HG03460 (cell line): ENCODE measurements at regions not wholly inside any gene's neighbourhood (a gene's known extent, or its start where the extent isn't known, plus 50 kb on each side); places are given as distances from the start of the nearest gene placed in this dataset.

Source experiments
- ATAC-seq: cut with Tn5 transposase; IDR thresholded peaks from one replicate; pipeline ENCODE4 v1.9.1; 2021; ENCODE audit not compliant: unreplicated experiment

DNA sequence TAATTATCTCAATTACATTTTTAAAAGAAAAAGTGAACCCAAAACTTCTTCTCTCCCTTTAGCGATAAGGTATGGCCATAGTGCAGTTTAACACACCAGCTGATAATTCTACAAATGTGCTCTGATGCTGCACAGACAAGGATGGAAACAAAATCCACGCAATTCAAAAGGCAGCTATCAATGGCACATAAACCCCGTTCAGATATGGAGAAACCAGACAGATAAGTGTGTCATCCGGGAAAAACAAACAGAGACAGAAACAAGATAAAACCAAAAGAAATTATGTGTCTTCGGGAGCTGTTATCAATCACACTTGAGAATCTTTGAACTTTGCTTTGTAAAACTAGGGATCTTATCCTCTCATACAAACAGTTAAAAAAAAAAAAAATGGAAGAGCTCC lies 73.6 kb downstream of the SIPA1L2 start:
- no peak for ATAC-seq

- ATAC-seq: no peak
Observed at GRCh38 chr1:232555494-232556210, 74.3 kb downstream of the SIPA1L2 start.

GRCh38 chr1:232554409-232554808 lies 75.5 kb downstream of the SIPA1L2 start:
- no peak for ATAC-seq

DNA sequence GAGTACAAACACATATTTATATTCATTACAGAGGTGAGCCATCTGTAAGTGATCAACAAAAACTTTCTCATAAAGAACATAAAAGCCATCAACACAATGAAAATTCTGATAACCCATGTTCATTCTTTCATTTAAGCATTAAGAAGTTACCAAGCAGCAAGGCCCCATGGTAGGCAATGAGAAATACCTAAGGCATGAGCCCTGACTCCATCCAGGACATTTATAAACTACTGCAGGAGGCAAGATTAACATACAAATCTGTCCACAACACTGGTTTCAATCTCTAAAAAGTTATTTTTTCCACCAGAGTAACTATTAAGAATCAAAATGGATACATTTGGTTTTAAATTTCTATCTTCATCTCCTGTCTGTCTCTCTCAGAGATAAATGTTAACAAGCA lies 76.1 kb downstream of the SIPA1L2 start:
- ATAC-seq: no peak

DNA sequence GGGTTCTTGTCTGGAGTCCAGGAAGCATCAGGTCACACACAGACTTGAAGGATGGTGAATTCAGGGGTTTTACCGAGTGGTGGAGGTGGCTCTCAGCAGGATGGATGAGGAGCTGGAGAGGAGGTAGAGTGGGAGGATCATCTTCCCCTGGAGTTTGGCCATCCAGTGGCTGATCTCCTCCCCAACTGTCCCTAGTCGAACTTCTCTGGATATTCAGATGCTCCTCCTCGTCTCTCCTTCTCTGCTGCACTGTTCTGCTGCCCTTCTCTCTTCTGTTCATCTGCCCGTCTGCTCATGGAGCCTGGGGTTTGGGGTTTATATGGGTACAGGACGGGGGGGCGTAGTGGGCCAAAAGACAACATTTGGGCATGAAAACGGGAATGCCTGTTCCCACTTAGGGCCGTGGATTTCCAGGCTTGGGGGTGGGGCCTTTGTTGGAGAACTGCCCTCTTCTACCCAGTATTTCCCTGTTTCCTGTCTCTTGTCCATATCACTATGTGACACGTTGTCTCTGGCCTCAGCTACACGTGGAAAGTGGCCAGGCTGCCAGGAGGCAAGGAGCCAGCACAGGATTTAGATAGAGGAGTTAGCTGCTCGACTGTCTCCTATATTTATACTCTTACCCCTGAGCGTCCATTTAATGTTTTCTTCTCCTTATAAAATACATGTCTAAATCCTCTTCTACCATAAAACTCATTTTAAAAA lies 76.7 kb downstream of the SIPA1L2 start:
- ATAC-seq: no peak

DNA sequence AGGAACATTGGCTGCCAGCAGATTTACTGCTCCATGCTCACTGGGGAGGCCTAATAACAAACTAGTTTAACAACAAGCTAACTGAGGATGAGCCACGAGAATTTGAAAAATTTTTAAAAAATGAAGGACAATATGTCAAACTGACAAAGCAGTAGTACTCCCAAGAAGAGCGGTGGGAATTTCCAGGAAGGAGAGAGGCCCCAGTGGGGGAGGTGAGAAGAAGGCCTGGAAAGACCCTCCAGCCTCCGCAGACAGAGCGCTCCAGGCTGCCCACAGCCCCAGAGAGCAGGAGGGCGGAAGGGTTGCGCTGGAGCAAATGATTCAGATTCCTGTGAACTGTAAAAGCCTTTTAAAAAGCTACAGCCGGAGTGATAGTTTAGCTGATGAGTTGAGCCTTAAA lies 78.5 kb downstream of the SIPA1L2 start:
- no peak for ATAC-seq

GRCh38 chr1:232550007-232550406 lies 79.9 kb downstream of the SIPA1L2 start:
- no peak for ATAC-seq

- ATAC-seq: no peak
Observed at GRCh38 chr1:232548691-232549090, 81.2 kb downstream of the SIPA1L2 start.

DNA sequence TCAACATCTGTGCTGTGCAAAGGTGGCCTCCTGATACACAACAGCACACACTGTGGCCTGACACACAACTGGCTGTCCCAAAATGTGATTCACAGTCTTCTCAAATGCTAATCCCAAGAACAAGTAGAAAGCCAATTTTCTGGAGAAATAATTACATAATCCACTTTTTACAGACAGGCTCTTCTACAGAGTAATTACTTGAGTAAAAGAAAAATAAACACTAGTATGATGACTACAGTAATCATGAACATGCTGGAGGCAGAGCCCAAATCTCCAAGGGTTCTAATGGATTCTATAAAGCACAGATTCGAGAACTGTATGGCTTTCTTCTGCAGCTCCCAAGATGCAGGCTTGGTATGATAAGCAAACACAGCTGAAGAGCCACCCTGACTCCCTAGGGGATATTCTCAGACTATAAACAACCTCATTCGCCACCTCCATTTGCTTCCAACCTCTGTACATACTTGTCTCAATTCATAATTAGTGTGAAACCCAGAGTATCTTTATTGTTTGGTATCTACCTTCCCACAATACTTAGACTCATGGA lies 81.9 kb downstream of the SIPA1L2 start:
- ATAC-seq: no peak

GRCh38 chr1:232542633-232543593 lies 87.0 kb downstream of the SIPA1L2 start:
- ATAC-seq: no peak

DNA sequence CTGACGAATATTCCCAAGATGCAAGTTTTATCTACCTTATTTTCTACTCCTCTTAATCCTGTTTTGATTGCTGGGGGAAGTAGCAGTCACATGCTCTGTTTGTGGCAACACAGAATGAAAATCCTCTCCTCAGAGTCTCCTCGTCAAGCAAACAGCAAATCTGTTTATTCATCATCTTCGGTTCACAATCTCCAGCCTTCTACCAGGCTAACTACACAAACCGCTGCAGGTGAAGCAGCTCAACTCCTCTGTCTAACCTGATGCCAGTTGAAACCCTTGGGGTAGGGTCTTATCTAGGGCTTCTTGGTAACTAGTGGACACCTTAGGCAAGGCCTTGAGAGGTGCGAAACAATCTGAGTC lies 91.0 kb downstream of the SIPA1L2 start:
- no peak for ATAC-seq

DNA sequence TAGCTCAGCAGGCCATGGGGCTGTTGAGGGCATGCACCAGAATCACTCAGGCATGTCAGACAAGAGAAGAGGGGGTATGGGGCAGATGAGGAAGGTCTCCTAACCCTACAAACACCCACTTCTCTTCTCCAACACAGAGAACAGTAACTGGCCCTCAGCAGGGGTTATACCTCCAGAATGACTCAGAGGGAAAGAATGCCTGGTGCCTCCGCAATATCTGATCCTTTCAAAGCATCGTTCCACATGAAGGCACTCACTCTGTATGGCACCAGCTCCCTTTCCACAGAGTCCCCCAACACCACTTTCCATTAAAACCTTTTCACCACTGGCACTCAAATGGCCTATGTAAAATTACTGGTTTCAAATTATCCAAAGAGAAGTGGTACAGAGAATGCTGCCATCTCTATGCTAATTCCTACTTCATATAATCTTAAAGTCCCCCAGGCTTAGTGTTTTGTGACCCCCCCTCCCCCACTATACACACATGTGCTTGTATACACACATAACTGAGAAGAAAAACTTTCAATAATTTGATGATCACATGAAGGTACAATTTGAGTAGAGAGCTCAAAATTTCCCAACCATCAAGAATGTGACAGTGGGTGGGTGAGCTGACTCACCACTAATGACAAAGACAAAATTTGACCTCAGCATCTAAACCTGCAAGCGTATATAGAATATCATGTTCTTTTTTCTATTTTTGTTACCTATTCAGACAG lies 91.5 kb downstream of the SIPA1L2 start:
- no peak for ATAC-seq

GRCh38 chr1:232534552-232535517 lies 95.1 kb downstream of the SIPA1L2 start:
- ATAC-seq: no peak

- ATAC-seq: no peak
Observed at GRCh38 chr1:232533328-232533727, 96.6 kb downstream of the SIPA1L2 start.

DNA sequence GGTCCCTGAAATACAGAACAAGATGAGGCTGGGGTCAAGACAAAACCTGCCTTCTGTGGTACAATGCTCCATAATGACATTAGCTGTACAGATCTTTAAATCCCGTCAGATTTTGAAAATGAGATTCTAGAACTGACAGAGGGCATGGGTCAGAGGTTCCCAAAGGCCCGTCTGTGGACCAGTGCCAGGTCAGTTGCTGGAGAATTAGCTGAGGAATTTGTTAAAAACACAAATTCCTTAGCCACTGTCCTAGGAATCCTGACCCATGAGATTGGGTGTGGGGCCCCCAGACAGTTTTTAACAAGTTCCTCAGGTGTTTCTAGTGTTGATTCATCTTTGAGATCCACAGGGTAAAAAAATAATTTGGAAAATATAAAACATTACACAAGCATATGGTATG lies 97.0 kb downstream of the SIPA1L2 start:
- ATAC-seq: no peak

DNA sequence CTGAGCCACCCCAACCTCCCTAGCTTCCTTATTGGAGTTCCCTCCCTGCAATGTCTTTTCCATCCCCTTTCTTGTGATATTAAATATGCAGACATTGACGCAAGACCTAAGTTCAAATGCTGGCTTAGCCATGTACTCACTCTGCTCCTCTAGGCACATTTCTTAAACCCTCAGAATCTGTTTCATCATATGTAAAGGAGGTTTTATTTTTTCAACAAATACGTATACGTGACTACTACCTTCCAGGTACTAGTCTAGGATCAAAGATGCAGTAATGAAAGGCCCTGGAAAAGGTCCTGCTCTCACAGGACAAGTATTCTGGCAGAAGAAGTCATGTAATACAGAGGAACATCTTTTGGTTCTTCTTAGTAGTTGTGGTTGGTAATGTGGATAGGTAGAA lies 98.6 kb downstream of the SIPA1L2 start:
- ATAC-seq: no peak

DNA sequence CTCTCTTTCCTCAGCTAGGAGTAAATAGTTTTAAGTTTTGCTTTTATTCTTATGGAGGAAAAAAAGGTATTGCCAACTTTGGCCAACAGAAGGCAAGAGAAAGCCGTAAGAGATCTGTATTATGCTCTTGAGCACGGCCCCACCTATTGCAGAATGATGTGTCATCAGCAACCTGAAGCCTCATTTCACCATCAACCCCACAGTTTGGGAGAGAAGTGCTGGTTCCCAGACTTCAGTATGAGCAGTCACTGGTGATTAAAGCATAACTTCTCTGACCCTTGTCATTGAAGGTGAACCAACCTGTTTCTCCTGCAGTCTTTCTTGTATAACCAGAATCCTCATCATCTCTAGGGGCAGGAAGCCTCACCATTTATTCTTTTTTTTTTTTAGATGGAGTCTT lies 100.2 kb downstream of the SIPA1L2 start:
- ATAC-seq: no peak

- ATAC-seq: no peak
Observed at GRCh38 chr1:232528472-232529089, 101.4 kb downstream of the SIPA1L2 start.

GRCh38 chr1:232524056-232524455 lies 105.9 kb downstream of the SIPA1L2 start:
- no peak for ATAC-seq
